ENCODE measurements at regions not wholly inside any gene's neighbourhood (a gene's known extent, or its start where the extent isn't known, plus 50 kb on each side); places are given as distances from the start of the nearest gene placed in this dataset.

DNA sequence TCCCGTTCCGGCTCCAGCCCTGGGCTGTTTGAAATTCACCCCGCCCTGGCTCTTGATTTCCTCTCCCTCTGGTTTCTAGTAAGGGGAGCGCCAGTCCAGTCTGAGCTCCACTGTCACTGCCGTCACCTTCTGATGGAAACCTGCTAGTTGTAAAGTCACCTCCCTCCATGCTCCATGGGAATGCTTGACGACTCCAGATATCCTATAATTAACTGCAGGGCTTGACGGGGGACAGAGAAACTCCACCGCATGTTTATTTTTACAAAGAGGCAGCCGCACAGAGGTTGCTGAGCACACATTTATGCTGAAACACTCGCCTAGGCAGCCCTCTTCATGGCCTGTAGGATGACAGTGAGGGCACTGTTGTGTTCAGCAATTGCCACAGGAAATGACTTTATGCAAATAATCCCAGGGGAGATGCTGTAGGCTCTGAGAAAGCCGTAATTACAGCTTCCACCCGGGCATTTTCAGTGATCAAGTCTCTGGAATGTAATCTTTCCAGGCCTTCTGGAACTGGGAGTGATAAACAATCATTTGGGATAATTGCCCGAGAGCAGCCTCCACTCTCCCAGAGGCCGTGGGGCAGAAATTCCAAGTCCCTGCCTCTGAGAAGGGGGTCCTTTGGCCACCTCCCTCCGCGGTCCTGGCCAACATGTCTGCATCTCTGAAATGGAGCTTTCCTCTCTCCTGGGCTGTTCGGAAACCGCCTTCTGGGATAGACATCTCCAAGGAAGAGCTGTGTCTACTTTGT, 300.5 kb downstream of the KLF6 start:
- H3K27me3 Mint-ChIP-seq, result no peaks in the 10 kb centered on the region
- no peak for TF ChIP-seq EZH2 (IDR thresholded peaks at IDR 0.05; ENCODE audit: borderline replicate concordance, insufficient read depth, low read depth, low read length, poor library complexity, severe bottlenecking)
- TF ChIP-seq, protein P1, sequence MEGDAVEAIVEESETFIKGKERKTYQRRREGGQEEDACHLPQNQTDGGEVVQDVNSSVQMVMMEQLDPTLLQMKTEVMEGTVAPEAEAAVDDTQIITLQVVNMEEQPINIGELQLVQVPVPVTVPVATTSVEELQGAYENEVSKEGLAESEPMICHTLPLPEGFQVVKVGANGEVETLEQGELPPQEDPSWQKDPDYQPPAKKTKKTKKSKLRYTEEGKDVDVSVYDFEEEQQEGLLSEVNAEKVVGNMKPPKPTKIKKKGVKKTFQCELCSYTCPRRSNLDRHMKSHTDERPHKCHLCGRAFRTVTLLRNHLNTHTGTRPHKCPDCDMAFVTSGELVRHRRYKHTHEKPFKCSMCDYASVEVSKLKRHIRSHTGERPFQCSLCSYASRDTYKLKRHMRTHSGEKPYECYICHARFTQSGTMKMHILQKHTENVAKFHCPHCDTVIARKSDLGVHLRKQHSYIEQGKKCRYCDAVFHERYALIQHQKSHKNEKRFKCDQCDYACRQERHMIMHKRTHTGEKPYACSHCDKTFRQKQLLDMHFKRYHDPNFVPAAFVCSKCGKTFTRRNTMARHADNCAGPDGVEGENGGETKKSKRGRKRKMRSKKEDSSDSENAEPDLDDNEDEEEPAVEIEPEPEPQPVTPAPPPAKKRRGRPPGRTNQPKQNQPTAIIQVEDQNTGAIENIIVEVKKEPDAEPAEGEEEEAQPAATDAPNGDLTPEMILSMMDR (IDR thresholded peaks at IDR 0.05), result peak; percentile 28
- peaks cover 10% of the 10 kb centered on the region for H3K9me3 Mint-ChIP-seq (ENCODE audit: insufficient read depth)
- H3K9me3 ChIP-seq (ENCODE audit: control extremely low read depth in 1 of 3, control insufficient read depth in 2 of 3, insufficient read depth in 1 of 3, low read length in 2 of 3), result peaks cover 3 to 22% (median 7%) of the 10 kb centered on the region in 3 donors
- peak overlapping the region; percentile 83 for H3K4me2 ChIP-seq (replicated peaks; ENCODE audit: low read depth, low read length, poor library complexity, severe bottlenecking)
- peaks cover 56 to 58% of the 10 kb centered on the region in 2 donors for H3K4me1 ChIP-seq (ENCODE audit: control insufficient read depth in 2 of 2, insufficient read depth in 2 of 2, low read length in 2 of 2)
- peak overlapping the region; percentile 8 to 78 (median 55) for H3K4me3 ChIP-seq (ENCODE audit: control extremely low read depth in 1 of 5, extremely low read depth in 1 of 5, insufficient read depth in 1 of 5, low read depth in 2 of 5, low read length in 4 of 5)
- H3K36me3 ChIP-seq (replicated peaks in 1 of 2; ENCODE audit: control extremely low read depth in 1 of 2, control insufficient read depth in 1 of 2, extremely low read depth in 1 of 2, insufficient read depth in 2 of 2, low read length in 1 of 2), result no peaks in the 10 kb centered on the region
- no peaks in the 10 kb centered on the region for H3K27me3 ChIP-seq (replicated peaks in 1 of 4; ENCODE audit: control extremely low read depth in 1 of 4, control insufficient read depth in 3 of 4, insufficient read depth in 4 of 4, low read length in 3 of 4)
- H3K27ac ChIP-seq (ENCODE audit: low read length in 2 of 2), result peak overlapping the region; percentile 92 to 99
- ChIA-PET CTCF (interaction anchor here (0.8 kb wide), 2 partner anchors 292 to 646 kb away, joined by 3 read pairs; no protein-coding TSS in a partner anchor), POLR2A (interaction anchor here (0.7 to 2.2 kb wide), 4 partner anchors 12 to 301 kb away, joined by 3 to 13 read pairs (median 5); partner anchors contain the start of gene KLF6)
- H3K9ac ChIP-seq (ENCODE audit: low read length), result peak overlapping the region; percentile 74
- no peaks in the 10 kb centered on the region for H4K20me1 ChIP-seq (ENCODE audit: control insufficient read depth, insufficient read depth, low read length, poor library complexity, severe bottlenecking)
- H3K4me1 Mint-ChIP-seq, result peaks cover 57% of the 10 kb centered on the region
- DNase-seq, result peak; percentile 83
- peak overlapping the region; percentile 85 for H3K27ac Mint-ChIP-seq
- peak overlapping the region; percentile 81 for H3K4me3 Mint-ChIP-seq
- no peaks in the 10 kb centered on the region for H3K79me2 ChIP-seq (ENCODE audit: control insufficient read depth, insufficient read depth, low read length)
- ATAC-seq (ENCODE audit: low read depth), result peak; percentile 86
- H2AFZ ChIP-seq (ENCODE audit: insufficient read depth, low read depth, low read length, poor library complexity, severe bottlenecking), result peak overlapping the region; percentile 58
- intact Hi-C loops (cut with micrococcal nuclease), result loop anchor here (1.0 to 10.0 kb wide), 6 partner anchors 277 to 848 kb away; partner anchors contain the start of genes KLF6 and PITRM1
- WGBS (ENCODE audit: insufficient coverage), result 34% methylated on average over 11 of the region's 18 CpGs

All from B cell (primary cell).